RCC 7860 (cell line): ENCODE measurements at regions not wholly inside any gene's neighbourhood (a gene's known extent, or its start where the extent isn't known, plus 50 kb on each side); places are given as distances from the start of the nearest gene placed in this dataset.
"Not testable (repeated sequence)": the region's sequence is repeated elsewhere in the genome, so short reads cannot be mapped to it uniquely, and the experiment has no call there.

Experiments
- DNase-seq: peaks from one replicate; pipeline ENCODE4 v3.0.0-alpha.2; 2015; ENCODE audit warnings: low spot score
- FAIRE-seq: peaks from 2 replicates; lab custom pipeline; 2012; peaks lifted over from hg19 to GRCh38; lab: Jason Lieb, UNC

DNA sequence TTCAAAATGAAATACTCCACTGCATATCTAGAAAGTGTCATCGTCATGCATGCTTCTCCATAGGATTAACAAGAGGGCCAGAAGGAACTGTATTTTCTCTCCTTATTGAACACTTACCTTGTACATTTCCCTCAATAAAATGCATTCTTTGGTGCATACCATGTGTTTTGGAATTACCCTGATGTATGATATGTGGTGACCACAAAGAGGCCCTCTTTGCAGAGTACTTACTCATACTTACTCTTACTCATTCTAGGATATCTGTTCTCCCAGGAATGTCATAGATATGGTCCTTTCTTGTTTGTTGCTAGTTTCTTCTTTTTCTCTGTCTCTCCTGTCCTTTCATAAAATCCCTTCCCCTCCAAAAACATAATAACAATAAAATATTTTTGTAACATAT lies 1087.1 kb upstream of the POT1 start:
- peak; percentile 72 for DNase-seq
- FAIRE-seq = peak; percentile 61

DNA sequence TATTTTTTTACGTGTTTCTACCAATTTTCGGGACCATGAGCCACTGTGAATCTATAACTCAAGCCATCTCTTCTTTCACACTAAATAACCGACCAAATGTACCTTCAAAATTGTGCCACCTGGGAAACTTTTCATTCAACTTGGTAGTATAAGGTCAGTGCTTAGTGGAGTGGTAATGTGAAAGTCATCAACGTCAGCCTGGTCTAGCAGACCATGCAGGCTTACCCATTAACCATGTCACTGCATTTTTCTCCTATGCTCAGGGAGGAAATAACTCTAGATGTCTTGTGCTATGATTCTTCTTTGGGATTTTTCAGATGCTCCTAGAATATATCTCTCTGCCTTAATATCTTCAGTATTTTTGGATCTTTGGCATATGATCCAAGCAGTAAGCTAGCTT lies 1075.4 kb upstream of the POT1 start:
- no peak for DNase-seq
- FAIRE-seq = no peak

DNA sequence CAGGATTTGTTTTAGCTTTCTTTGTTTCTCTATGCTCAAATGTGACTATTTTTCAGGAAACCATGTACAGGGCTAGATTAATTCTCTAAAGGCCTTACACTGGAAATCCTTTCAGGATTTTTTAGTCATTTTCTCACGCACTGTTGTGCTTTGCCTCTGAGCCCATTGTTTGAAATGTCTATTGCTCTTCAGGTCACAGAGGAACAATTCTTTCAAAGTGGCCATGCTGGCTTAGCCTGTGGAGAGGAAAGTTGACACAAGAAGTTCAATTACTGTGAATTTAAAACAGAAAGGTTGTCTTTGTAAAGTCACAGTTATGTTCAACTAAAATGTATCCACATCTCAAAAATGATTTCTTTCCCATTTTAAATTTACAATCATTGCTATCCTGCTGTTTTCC lies 1071.7 kb upstream of the POT1 start:
- FAIRE-seq (no peak), DNase-seq (no peak)

DNA sequence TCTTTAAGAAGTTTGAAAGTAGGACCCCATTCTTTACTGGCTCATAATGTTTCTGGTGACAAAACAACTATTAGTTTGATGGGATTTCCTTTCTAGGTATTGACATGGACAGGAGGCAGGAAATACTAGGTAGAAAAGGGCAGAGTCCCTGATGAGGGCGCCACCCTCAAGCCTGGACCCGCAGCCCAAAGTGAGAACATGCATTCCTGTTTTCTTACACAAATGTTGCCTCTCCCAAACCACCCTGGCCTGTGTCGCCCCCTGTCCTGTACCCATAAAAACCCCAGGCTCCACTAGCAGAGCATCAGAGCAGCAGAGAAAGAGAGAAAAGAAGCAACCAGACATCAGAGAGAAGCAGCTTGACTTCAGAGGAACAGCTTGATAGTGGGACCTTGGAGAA lies 1055.2 kb upstream of the POT1 start:
- DNase-seq (no peak), FAIRE-seq (no peak)

DNA sequence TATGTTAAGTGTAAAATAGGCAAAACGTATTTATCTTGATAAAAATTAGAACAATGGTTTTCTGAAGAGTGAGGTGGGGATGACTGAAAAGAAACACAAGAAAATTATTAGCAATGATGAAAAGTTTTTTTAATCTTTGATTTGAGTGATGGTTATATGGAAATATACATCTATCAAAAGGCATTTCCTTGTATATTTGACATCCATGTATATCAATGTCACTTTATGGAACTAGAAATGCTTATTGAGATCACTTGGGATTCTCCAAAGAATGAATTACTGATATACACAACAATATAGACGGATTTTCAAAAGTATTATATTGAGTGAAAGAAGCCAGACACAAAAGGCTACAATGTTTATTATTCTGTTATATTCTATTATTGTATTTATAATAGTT lies 1042.0 kb upstream of the POT1 start:
- no peak for DNase-seq
- no peak for FAIRE-seq

DNA sequence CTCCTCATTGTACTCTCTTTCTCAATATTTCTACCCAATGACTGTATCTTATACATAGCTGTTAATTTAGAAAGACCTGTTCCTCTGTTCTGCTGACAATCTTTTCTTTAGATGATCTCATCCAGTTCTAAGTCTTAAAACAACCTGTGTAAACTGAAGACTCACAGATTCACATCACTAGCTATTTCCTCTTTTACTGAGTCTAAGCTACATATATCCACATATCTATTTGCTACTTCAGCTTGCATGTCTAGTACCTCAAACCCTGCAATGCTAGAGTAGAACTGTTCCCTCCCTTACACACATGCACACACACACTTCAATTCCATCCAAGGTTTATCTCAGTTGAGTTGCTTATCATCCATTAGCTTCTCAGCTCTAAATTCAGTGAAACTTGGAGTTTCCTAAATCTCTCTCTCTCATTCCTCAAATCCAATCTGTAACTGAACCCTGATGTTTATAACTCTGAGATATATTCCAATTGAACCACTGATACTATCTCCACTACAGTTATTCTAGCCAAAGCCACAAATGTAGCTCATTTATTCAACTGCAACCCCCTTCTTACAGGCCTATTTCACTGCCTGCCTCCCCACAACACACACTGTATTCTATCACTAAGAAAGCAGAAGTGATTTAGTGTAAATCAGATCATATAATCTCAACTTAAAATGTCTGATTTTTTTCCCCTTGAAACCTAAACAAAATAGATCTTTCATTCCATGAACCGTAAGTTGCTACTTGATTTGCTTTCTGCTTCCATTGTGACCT lies 1036.8 kb upstream of the POT1 start:
- no peak for DNase-seq
- FAIRE-seq = no peak

DNA sequence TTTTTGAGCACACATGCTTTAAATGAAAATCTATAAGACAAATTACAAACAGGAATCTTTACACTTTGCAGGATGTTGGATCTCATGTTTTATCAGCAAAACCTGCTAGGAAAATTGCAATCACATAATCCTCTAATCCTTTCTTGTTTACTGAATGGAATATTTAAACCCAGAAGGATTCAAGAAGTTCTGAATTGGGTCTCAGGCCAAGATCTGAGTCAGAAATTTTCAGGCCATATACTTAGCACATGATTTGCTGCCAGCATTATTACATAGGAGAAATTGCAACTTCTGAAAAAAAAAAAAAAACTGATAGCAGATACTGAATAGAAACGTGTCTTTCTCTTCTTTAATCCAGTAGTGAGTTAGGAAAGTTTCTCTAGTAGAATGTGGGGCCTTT lies 1005.3 kb upstream of the POT1 start:
- no peak for DNase-seq
- FAIRE-seq = no peak

DNA sequence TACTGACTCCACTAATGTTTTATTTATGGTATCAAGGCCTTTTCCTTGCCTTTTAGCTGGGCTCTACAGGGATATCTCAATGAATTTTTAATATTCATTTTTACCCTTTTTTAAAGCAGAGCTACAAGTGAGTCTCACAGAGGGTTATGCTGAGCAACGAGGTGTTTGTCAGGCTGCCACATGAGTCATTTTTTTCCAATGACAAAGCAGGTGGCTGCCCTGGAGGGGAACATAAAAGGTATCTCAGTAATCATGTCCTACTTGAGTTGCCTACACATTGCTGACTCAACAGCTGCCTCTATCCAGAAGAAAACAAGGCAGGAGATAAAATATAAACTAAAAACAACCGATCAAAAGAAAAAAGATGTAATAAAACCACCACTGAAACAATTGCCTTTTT lies 1004.9 kb upstream of the POT1 start:
- DNase-seq = peak; percentile 49
- peak; percentile 7 for FAIRE-seq

DNA sequence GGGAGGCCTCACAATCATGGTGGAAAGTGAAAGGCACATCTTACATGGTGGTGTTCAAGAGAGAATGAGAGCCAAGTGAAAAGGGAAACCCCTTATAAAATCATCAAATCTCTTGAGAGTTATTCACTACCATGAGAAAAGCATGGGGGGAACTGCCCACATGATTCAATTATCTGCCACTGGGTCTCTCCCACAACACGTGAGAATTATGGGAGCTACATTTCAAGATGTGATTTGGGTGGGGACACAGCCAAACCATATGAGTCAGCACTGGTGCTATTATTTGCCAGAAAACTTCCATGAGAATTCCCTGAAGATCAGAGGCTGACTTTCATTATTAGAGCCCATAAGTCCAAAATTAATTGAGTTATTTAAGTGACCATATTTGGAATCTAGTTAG lies 1001.2 kb upstream of the POT1 start:
- DNase-seq = no peak
- FAIRE-seq = no peak

DNA sequence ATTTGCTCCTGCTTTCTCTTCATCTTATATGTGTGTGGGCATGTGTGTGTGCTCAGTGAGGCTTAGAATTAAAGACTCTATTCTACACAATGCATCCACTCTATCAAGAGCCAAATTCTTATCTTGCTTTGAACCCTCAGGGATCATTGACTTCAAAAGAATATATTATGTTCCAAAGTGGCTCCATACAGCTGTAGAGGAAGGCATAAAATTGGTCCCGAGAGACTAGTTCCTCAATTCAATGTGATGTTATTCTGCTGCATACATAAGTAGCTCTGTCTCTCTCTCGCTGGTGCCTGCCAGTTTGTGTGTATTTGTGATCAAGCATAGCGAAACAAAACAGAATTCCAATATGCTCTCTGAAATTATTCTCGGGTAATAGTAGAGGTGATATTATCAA lies 997.9 kb upstream of the POT1 start:
- FAIRE-seq (no peak), DNase-seq (no peak)

DNA sequence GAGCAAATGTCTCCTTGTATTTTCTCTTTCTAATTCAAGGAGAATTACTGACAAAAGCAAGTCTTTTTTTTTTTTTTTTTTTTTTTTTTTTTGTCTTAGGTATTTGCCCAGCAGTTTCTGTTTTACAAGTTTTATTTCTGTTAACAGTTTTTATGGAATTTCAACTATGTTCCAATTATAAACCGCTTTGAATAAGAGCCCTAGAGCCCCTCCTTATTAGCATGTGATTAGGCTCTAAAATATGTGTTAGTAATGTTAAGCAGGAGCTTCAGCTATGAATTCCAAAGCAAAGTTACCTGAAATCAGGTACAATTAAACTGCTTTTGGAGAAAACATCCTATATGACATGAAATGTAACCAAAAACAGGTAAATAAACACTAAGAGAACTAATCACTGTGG lies 997.0 kb upstream of the POT1 start:
- DNase-seq = no peak
- FAIRE-seq = no peak

DNA sequence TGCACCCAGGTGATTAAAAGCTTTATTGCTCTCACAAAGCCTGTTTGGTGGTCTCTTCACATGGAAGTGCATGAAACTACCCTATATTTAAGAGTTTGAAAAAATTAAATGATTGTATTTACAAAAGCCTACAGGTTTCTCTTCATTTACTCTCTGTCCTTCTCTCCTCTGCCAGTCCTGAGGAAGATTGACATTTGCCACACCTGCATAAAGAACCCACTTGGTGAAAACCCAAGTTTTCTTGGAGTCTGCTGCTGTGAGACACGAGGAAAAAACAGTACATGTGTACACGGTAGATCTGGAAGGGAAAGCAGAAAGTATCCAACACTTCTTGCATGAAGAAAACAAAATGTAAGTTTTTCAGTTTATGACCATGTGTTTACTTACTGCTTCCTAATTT lies 994.4 kb upstream of the POT1 start:
- DNase-seq (no peak), FAIRE-seq (no peak)

DNA sequence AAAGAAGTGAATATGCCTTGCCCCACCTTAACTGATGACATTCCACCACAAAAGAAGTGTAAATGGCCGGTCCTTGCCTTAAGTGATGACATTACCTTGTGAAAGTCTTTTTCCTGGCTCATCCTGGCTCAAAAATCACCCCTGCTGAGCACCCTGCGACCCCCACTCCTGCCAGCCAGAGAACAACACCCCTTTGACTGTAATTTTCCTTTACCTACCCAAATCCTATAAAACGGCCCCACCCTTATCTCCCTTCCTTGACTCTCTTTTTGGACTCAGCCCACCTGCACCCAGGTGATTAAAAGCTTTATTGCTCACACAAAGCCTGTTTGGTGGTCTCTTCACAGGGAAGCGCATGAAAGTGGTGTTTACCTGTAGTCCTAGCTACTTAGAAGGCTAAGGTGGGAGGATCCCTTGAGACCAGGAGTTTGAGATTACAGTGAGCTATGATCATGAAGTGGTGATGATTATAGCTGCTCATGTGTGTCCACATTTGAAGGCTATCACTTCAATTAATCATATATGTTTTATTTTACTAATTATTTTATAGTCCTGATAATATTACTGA lies 985.8 kb upstream of the POT1 start:
- FAIRE-seq, DNase-seq: not testable (repeated sequence)

DNA sequence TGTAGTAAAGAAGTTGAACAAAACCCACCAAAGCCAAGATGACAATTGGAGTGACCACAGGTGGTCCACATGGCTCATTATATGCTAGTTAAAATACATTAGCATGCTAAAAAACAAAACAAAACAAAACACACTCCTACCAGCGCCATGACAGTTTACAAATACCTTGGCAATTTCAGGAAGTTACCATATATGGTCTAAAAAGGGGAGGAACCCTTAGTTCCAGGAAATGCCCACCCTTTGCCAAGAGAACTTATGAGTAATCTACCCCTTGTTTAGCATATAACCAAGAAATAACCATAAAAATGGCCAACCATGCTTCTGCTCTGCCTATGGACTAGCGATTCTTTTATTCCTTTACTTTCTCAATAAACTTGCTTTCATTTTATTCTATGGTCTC lies 979.1 kb upstream of the POT1 start:
- DNase-seq = peak; percentile 2
- FAIRE-seq = no peak

DNA sequence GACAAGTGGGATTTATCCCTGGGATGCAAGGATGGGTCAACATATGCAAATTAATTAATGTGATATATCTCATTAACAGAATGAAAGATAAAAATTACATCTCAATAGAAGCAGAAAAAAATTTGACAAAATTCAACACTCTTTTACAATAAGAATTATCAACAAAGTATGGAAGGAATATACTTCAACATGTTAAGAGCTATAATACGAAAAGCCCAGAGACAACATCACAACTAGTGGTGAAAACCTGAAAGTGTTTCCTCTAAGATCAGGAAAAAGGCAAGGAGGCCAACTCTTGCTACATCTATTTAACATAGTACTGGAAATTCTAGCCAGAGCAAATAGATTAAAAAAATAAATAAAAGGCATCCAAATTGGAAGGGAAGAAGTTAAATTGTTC lies 970.0 kb upstream of the POT1 start:
- DNase-seq = peak; percentile 3
- no peak for FAIRE-seq

DNA sequence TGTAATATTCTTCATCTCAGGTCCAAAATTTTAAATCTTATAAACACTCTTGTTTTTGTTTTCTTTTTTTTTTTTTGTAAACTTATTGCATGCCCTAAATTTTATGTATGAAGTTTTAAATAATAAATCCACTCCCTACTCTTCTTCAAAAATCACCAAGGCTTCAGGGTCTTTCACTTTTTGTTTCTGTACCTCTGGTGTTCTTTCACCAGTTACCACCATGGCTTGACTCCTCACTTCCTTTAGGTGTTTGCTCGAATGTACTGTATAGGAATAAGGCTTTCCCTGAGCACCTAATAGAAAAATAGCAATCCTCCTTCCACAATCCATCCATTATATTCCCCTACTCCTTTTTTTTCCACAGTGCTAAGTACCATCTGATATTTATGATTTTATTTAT lies 962.8 kb upstream of the POT1 start:
- FAIRE-seq = no peak
- no peak for DNase-seq

DNA sequence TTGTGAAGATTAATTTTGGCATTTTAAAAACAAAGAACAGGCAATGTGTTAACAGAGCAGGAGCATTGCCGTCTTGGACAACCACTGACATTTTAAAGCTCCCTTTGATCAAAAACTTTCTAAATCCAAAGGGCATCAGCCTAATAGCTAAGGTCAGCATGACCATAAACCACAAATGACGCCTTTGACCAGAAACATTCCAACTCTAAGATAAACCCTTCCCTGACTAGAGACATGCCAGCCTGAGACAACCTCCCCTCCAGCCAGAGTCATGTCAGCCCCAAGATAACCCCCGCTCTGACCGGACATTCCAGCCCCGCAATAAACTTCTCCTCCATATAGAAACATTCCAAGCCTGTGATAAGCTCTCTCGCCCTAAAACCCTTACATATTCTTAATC lies 949.4 kb upstream of the POT1 start:
- FAIRE-seq (peak; percentile 94), DNase-seq (peak; percentile 89)

DNA sequence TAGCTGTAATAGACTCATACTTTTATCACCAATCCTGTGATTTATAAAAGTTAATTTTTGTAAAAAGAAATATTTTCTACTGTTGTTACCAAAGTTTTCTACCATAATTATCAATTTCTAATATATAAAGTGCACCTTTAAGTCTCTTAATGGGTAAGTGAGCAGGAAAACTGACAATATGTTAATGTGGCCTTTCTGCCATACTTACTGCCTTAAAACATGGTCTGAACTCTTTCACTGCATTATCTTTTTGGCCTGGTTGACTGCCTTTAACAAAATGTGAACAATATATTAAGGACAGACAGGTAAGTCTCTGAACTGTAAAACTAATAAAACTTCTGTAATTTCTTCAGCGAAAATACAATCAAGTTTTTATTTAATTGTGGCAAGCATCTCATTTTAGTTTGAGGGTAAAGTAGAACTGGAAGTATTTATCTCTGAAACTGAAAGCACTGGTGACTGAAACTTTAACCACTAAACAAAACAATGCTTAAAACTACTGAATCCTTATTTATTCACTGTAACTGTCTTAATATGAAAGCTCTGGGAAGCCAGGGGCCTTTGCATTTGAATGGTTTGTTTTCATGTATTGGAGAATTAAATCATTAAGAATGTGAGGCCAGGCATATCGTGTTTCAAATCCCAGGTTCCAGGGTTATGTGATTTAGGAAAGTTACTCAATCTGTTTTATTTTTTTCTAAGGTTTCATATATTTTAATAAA lies 948.8 kb upstream of the POT1 start:
- DNase-seq (no peak), FAIRE-seq (no peak)

DNA sequence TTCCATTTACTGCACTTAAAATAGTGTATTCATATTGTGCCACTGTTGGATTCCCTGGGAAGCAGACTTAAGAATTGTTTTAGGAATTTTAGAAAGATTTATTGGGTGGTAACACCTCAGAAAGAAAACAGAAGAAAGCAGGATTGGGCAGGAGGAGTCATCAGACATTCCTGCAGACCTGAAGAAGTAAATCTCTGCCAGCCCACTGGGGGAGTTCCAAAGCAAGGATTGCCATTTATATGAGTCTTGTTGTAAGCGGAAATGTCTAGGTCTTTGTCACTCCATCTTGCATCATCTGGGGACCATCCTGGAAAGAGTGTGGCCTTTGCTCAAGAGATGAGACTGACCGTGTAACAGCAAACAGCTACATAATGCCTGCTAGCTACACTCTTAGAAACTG lies 947.6 kb upstream of the POT1 start:
- peak; percentile 68 for DNase-seq
- no peak for FAIRE-seq

DNA sequence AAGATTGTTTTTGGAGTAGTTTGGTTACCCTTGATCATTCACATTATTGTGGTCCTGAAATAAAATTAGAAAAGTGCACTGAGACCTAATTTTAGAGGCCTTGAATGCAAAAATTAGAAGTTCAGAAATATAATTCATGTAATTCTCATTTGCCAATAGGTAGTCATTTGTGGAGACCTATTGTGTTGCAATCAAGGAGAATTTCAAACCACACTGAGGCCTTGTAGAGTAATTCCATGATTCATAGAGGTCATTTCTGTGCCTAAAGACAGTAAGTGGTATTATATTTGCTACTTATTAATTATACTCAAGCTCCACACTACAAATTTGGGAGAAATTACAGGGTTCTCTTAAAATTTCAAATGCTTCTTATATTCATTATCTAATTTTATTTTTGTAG lies 946.8 kb upstream of the POT1 start:
- FAIRE-seq (peak; percentile 89), DNase-seq (peak; percentile 51)

DNA sequence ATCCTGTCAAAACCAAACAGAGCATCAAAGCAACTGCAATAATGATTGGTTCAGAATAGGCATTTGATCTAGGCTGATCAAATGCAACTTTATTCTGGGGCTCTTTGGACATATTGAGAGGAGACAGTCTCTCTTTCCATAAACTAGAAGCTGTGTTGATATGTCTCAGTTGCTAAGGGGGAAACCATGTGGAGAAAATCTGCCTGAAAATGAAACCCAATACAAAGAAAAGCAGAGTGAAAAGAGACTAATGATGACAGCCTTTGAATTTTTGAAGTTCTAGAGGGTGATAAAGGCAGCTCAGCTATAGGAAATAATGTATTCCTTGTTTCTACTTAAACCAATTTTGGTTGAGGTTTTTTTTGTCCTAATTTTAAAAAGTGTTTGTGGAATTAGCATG lies 941.8 kb upstream of the POT1 start:
- DNase-seq (no peak), FAIRE-seq (no peak)

DNA sequence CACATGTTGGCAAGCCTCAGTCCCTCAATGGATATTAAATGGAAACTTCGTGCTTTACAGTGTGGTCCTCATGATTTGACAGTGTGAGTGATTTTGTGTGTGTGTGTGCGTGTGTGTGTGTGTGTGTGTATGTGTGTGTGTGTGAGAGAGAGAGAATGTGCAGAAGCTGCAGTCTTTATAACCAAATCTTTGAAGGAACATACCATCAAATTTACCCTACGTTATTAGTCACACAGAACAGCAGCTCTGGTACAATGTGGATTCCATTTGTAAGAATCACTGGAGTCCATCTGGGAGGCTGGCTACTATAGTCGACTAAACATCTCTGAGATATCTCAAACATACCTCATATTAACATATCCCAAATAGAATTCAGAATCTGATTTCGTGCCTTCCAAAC lies 928.0 kb upstream of the POT1 start:
- DNase-seq (peak; percentile 23), FAIRE-seq (no peak)
